ENCODE measurements at regions not wholly inside any gene's neighbourhood (a gene's known extent, or its start where the extent isn't known, plus 50 kb on each side); places are given as distances from the start of the nearest gene placed in this dataset.

DNA sequence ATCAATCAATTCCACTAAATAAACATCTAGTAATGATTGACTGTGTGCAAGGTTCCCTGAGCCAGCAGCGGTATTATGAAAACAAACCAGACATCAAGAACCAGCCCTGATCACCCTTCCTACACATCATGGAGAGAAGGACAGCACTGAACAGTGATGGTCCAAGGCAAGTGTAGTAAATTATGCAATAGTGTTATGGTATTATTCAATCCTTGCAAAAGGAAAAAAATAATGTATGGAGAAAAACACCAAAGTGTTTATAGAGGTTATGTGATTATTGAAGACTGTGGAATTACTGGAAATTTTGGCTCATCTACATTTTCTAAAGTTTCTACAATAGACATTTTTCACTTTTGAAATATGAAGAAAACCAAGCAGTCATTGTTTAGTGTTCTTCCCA is 105.3 kb downstream of the RCN1 start:
- DNase-seq, result no peak
- intact Hi-C loops (cut with DNase I), result no loop called here

GRCh38 chr11:32198053-32198452 is 107.2 kb downstream of the RCN1 start:
- no peak for DNase-seq
- intact Hi-C loops (cut with DNase I), result no loop called here

DNA sequence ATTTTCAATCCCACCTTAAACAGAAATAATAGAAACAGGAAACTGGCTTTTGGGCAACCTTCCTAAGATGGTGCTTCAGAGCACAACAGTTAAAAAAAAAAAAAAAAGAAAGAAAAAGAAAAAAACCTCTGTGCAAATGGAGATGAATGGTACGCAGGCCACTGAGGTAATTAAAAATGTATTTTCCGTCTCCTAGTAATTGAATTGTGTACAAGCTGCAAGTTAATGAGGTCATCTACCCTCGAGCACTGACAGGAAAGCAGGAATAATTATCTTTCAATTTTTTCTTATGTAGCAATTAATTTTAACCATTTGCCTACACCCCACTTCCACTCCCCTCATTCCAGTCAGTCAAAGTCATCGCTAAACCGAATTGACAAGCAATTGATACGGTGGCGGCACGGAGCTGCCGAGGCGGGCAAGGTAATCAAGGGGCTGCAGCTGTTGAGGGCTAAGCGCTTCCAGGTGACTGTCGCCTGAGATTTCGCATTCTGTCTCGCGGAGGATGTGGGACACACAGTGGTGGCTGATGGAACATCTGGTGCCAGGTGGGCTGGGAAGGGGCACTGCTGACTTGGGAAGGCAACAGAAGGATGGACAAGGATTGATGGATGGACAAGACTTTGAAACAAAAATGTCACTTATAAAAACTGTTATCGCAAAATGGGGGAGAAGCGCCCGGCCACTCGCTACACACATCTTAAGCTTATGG is 109.4 kb downstream of the RCN1 start:
- intact Hi-C loops (cut with DNase I), result no loop called here
- no peak for DNase-seq

DNA sequence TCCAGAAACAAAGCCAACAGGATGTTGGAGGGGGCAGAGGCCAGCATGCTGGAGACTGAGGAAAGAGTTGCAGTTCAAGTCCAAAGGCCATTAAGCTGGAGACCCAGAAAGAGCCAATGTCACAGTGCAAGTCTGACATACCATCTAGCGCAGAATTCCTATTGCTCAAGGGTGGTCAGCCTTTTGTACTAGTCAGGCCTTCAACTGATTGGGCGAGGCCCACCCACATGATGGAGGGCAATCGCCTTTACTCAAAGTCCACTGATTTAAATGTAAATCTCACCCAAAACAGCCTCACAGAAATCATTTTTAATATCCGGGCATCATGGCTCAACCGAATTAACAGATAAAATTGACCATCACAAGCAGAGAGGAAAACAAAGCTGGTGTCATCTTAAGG is 113.9 kb downstream of the RCN1 start:
- no peak for DNase-seq
- intact Hi-C loops (cut with DNase I), result no loop called here

- intact Hi-C loops (cut with DNase I), result no loop called here
- DNase-seq, result no peak
Observed at GRCh38 chr11:32210556-32210955, 119.7 kb downstream of the RCN1 start.

GRCh38 chr11:32213223-32213622 is 122.3 kb downstream of the RCN1 start:
- DNase-seq, result peak in 29 of 42 donors; percentile 8 to 73 (median 37)
- intact Hi-C loops (cut with DNase I), result no loop called here

- no peak for DNase-seq
- intact Hi-C loops (cut with DNase I), result no loop called here
Observed at GRCh38 chr11:32215157-32215556, 124.3 kb downstream of the RCN1 start.

GRCh38 chr11:32216749-32217148 is 125.9 kb downstream of the RCN1 start:
- no peak for DNase-seq
- intact Hi-C loops (cut with DNase I), result no loop called here

DNA sequence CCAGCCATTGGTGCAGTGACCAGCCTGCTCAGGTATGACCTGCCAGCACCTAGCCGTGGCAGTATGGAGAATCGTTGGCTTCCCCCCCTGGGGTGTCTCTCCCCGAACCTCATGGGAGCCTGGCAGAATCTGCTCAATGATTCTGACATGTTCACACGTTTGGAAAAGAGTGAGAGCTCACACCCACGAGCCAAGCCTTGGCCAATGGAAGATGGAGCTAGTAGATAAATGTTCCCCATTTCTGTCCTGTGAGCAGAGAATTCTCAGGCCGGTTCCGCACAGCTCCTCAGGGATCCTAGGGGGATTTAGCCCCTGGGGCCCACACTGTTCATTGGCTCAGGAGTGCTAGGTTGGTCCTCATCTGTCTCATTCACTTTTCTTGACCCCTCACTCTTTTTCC is 128.4 kb downstream of the RCN1 start:
- intact Hi-C loops (cut with DNase I), result no loop called here
- DNase-seq, result no peak

GRCh38 chr11:32221476-32222032 is 130.7 kb downstream of the RCN1 start:
- DNase-seq, result no peak

GRCh38 chr11:32224580-32224979 is 133.7 kb downstream of the RCN1 start:
- intact Hi-C loops (cut with DNase I), result no loop called here
- no peak for DNase-seq

More at GRCh38 chr11:32221476-32222032, 130.7 kb downstream of the RCN1 start:
- intact Hi-C loops (cut with DNase I), result no loop called here

GRCh38 chr11:32225571-32226285 is 134.9 kb downstream of the RCN1 start:
- intact Hi-C loops (cut with DNase I), result no loop called here
- DNase-seq, result no peak

GRCh38 chr11:32226480-32226879 is 135.6 kb downstream of the RCN1 start:
- no peak for DNase-seq
- intact Hi-C loops (cut with DNase I), result no loop called here

- intact Hi-C loops (cut with DNase I), result no loop called here
- no peak for DNase-seq
Observed at GRCh38 chr11:32229576-32230240, 138.8 kb downstream of the RCN1 start.

DNA sequence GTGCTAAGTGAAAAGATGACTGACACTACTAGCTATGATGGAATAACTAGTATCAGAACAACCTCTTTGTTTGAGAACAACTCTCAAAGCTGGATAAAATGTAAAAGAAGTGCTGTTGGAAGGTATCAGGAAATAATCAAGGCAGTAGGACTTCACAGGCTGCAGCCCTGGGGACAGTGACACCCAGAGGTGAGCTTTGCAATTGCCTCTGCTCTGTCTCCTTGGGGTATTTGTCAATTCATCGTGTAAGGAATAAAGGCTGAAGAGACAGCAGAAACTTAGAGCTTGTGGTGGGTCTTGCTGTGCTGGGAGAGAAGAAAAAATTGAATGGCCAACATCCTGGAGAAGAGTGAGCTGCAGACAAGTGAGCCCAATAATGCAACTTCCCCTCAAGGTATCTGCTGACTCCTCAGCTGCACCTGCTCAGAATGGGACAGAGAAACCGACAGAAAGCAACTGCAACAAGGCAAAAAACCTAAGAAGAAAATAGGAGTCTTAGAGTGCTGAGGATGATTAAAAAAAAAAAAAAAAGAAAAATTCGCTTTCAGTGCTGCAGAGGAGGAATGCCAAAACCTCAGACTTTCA is 141.1 kb downstream of the RCN1 start:
- intact Hi-C loops (cut with DNase I), result no loop called here
- DNase-seq, result peak in 29 of 42 donors; percentile 13 to 61 (median 29)

- DNase-seq, result no peak
- intact Hi-C loops (cut with DNase I), result no loop called here
Observed at GRCh38 chr11:32232516-32232915, 141.6 kb downstream of the RCN1 start.

DNA sequence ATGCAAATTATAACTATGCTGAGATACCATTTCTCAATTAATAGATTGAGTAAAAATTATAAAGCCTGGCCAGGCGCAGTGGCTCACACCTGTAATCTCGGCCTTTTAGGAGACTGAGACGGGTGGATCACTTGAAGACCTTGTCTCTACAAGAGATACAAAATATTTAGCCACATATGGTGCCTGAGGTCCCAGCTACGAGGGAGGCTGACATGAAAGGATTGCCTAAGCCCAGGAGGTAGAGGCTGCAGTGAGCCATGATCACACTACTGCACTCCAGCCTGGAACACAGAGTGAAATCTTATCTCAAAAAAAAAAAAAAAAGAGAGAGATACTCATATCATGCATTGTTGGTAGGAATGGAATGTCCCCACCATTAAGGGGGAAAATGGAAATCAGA is 142.4 kb downstream of the RCN1 start:
- no peak for DNase-seq
- intact Hi-C loops (cut with DNase I), result no loop called here

- no peak for DNase-seq
- intact Hi-C loops (cut with DNase I), result no loop called here
Observed at GRCh38 chr11:32233928-32234327, 143.1 kb downstream of the RCN1 start.

GRCh38 chr11:32244453-32244852 is 153.6 kb downstream of the RCN1 start:
- DNase-seq, result no peak
- intact Hi-C loops (cut with DNase I), result no loop called here

DNA sequence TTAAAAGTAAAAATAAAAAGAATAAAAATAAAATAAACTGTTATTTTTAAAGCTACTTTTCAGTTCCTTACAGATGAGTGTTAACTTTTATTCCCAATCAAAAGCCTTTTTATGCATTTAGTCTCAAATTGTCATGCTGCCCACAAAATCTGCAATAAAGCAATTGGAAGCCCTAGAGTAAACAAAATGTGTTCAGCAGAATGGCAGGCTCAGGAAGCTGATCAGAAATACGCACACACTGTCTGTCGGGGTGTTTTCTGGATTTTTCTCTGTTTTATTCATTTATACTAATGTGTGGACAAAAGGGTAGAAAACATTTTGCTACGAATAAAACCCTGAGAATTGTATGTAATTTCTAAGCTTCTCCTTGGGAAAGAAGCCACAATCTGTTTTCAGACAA is 162.8 kb downstream of the RCN1 start:
- DNase-seq, result no peak
- intact Hi-C loops (cut with DNase I), result no loop called here
